ENCODE measurements at regions not wholly inside any gene's neighbourhood (a gene's known extent, or its start where the extent isn't known, plus 50 kb on each side); places are given as distances from the start of the nearest gene placed in this dataset.

GRCh38 chr1:117795792-117796191 lies 133.6 kb downstream of the GDAP2 start:
- Histone ChIP-seq H2BK20ac (ENCODE audit: low read depth, low read length) (peak overlapping the region; percentile 95), H2BK120ac (ENCODE audit: low read depth, low read length) (peak overlapping the region; percentile 94), H3K56ac (ENCODE audit: extremely low read depth, insufficient read depth, low read length) (no peak overlapping the region), H2BK15ac (ENCODE audit: low read depth, low read length) (peak overlapping the region; percentile 89; the same call in 2 of the 3 replicates), H2AK9ac (replicated peaks; ENCODE audit: low read depth, low read length, poor library complexity) (peak overlapping the region; percentile 1), H3K4me1 (ENCODE audit: control insufficient read depth, insufficient read depth, low read length) (peaks cover 13% of the 10 kb centered on the region), H3K9ac (ENCODE audit: low read depth, low read length) (no peak overlapping the region), H3K27me3 (ENCODE audit: control insufficient read depth, insufficient read depth, low read length) (no peaks in the 10 kb centered on the region), H3K9me3 (ENCODE audit: control insufficient read depth, insufficient read depth, low read length) (no peaks in the 10 kb centered on the region), H3K79me1 (ENCODE audit: low read depth in 1 of 2, low read length in 2 of 2) (no peaks in the 10 kb centered on the region), H2AK5ac (ENCODE audit: low read depth, low read length) (peak overlapping the region; percentile 95), H2BK5ac (ENCODE audit: low read depth, low read length, poor library complexity, severe bottlenecking) (peak overlapping the region; percentile 76), H4K20me1 (ENCODE audit: insufficient read depth, low read length) (no peaks in the 10 kb centered on the region), H2AFZ (replicated peaks; ENCODE audit: low read length, poor library complexity) (peak overlapping the region; percentile 78), H3K4me2 (ENCODE audit: low read depth, low read length) (peak overlapping the region; percentile 28; the same call in 1 of the 2 replicates), H3K23ac (ENCODE audit: low read depth, low read length) (peak overlapping the region; percentile 93; the same call in 1 of the 2 replicates), H3K18ac (ENCODE audit: low read depth, low read length) (peak overlapping the region; percentile 78), H3K27ac (ENCODE audit: insufficient read depth, low read length) (peak overlapping the region; percentile 1; the same call in 1 of the 2 replicates), H3K4me3 (ENCODE audit: insufficient read depth, low read depth, low read length) (no peak overlapping the region), H4K8ac (ENCODE audit: low read depth in 2 of 2, low read length in 2 of 2) (peak overlapping the region; percentile 20 to 72; a peak in 2 of 4 replicates), H3K9me1 (ENCODE audit: insufficient read depth, low read length) (peaks cover 13% of the 10 kb centered on the region; the same call in 1 of the 2 replicates), H3K14ac (replicated peaks; ENCODE audit: low read depth, low read length) (peak overlapping the region; percentile 77), H3K4ac (ENCODE audit: low read depth, low read length) (peak overlapping the region; percentile 91), H3K36me3 (ENCODE audit: control insufficient read depth, insufficient read depth, low read length) (no peaks in the 10 kb centered on the region), H4K5ac (ENCODE audit: low read depth, low read length) (peak overlapping the region; percentile 42), H4K91ac (ENCODE audit: insufficient read depth, low read depth, low read length) (peak overlapping the region; percentile 81)
- in situ Hi-C loops (cut with MboI; ENCODE audit: low sequenced_read_pairs) (no loop called here), intact Hi-C loops (cut with micrococcal nuclease) (no loop called here), dilution Hi-C loops (cut with HindIII; ENCODE audit: low sequenced_read_pairs, unreplicated experiment) (no loop called here)
- TF ChIP-seq USF2 (IDR thresholded peaks at IDR 0.05; ENCODE audit: low read depth, low read length): no peak
- TF ChIP-seq MAFK (IDR thresholded peaks at IDR 0.05; ENCODE audit: low read depth, low read length): no peak
- TF ChIP-seq CTCF (conservative IDR thresholded peaks at IDR 0.05; ENCODE audit: low read depth, low read length): no peak
- no peak for TF ChIP-seq CEBPB (IDR thresholded peaks at IDR 0.05; ENCODE audit: low read depth, low read length)
- no peak for TF ChIP-seq FOS (IDR thresholded peaks at IDR 0.05; ENCODE audit: low read depth, low read length)
- TF ChIP-seq BHLHE40 (IDR thresholded peaks at IDR 0.05; ENCODE audit: low read depth, low read length): no peak
- no peak for TF ChIP-seq MAZ (IDR thresholded peaks at IDR 0.05; ENCODE audit: borderline replicate concordance, low read depth, low read length)
- TF ChIP-seq MXI1 (IDR thresholded peaks at IDR 0.05; ENCODE audit: borderline replicate concordance, low read depth, low read length): no peak
- no peak for TF ChIP-seq POLR2A (IDR thresholded peaks at IDR 0.05; ENCODE audit: low read depth, low read length)
- no peak for TF ChIP-seq NFE2L2 (IDR thresholded peaks at IDR 0.05; ENCODE audit: low read depth, low read length)
- TF ChIP-seq RCOR1 (IDR thresholded peaks at IDR 0.05; ENCODE audit: insufficient replicate concordance, low read length): no peak
- no peak for TF ChIP-seq CHD1 (IDR thresholded peaks at IDR 0.05; ENCODE audit: low read depth, low read length)
- TF ChIP-seq RFX5 (IDR thresholded peaks at IDR 0.05; ENCODE audit: low read depth, low read length): no peak
- no peak for TF ChIP-seq RAD21 (IDR thresholded peaks at IDR 0.05; ENCODE audit: low read length)
- TF ChIP-seq ELK1 (IDR thresholded peaks at IDR 0.05; ENCODE audit: borderline replicate concordance, low read depth, low read length): no peak
- no peak for TF ChIP-seq SMC3 (IDR thresholded peaks at IDR 0.05; ENCODE audit: low read depth, low read length)
- DNase-seq: no peak
- peak; percentile 34; the same call in 1 of the 2 replicates for ATAC-seq (ENCODE audit: low read depth)
- ChIA-PET POLR2A (ENCODE audit: unreplicated experiment) (no interaction called here), CTCF (interaction anchor here (1.1 kb wide), 1 partner anchor 20 kb away, joined by 3 read pairs; no protein-coding TSS in a partner anchor)
- BruUV-seq (replicated peaks): no TSS peak
- no CpG with 5 or more reads among the region's 5 CpGs for WGBS, 2 experiments (ENCODE audit: extremely low coverage in 2 of 2, insufficient read length in 1 of 2)

Data from IMR-90 (cell line).